ENCODE measurements at regions not wholly inside any gene's neighbourhood (a gene's known extent, or its start where the extent isn't known, plus 50 kb on each side); places are given as distances from the start of the nearest gene placed in this dataset.

DNA sequence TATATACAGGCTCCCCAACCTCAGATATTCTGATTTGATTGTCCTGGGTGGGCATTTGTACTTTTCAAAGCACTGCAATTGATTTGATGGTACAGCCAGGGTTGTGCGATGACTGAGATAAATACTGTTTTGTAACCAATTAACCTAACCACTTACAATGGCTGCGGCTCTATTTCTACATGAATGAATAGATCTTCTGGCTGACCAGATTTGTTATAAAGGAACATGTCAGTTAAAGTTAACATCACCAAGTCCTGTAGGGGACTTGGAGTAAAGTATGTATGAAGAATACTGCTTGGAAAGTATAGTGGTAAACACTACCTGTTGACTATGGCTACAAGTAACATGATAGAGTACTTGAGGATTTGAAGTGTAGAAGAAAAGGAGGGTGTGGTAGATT lies 369.2 kb upstream of the JAG1 start:
- ChIA-PET POLR2A (no interaction called here), CTCF (no interaction called here)
- Mint-ChIP-seq H3K36me3 (no peaks in the 10 kb centered on the region), H3K27me3 (ENCODE audit: low read depth) (no peaks in the 10 kb centered on the region), H3K27ac (no peak overlapping the region), H3K9me3 (no peaks in the 10 kb centered on the region), H3K4me3 (no peak overlapping the region), H3K4me1 (no peaks in the 10 kb centered on the region)
- TF ChIP-seq, protein P1, sequence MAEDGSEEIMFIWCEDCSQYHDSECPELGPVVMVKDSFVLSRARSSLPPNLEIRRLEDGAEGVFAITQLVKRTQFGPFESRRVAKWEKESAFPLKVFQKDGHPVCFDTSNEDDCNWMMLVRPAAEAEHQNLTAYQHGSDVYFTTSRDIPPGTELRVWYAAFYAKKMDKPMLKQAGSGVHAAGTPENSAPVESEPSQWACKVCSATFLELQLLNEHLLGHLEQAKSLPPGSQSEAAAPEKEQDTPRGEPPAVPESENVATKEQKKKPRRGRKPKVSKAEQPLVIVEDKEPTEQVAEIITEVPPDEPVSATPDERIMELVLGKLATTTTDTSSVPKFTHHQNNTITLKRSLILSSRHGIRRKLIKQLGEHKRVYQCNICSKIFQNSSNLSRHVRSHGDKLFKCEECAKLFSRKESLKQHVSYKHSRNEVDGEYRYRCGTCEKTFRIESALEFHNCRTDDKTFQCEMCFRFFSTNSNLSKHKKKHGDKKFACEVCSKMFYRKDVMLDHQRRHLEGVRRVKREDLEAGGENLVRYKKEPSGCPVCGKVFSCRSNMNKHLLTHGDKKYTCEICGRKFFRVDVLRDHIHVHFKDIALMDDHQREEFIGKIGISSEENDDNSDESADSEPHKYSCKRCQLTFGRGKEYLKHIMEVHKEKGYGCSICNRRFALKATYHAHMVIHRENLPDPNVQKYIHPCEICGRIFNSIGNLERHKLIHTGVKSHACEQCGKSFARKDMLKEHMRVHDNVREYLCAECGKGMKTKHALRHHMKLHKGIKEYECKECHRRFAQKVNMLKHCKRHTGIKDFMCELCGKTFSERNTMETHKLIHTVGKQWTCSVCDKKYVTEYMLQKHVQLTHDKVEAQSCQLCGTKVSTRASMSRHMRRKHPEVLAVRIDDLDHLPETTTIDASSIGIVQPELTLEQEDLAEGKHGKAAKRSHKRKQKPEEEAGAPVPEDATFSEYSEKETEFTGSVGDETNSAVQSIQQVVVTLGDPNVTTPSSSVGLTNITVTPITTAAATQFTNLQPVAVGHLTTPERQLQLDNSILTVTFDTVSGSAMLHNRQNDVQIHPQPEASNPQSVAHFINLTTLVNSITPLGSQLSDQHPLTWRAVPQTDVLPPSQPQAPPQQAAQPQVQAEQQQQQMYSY (CRISPR knock-in tag; IDR thresholded peaks at IDR 0.05), result no peak
- TF ChIP-seq, protein P2, sequence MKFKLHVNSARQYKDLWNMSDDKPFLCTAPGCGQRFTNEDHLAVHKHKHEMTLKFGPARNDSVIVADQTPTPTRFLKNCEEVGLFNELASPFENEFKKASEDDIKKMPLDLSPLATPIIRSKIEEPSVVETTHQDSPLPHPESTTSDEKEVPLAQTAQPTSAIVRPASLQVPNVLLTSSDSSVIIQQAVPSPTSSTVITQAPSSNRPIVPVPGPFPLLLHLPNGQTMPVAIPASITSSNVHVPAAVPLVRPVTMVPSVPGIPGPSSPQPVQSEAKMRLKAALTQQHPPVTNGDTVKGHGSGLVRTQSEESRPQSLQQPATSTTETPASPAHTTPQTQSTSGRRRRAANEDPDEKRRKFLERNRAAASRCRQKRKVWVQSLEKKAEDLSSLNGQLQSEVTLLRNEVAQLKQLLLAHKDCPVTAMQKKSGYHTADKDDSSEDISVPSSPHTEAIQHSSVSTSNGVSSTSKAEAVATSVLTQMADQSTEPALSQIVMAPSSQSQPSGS (CRISPR knock-in tag; IDR thresholded peaks at IDR 0.05; ENCODE audit: borderline replicate concordance, low read depth), result no peak
- TF ChIP-seq, protein P3, sequence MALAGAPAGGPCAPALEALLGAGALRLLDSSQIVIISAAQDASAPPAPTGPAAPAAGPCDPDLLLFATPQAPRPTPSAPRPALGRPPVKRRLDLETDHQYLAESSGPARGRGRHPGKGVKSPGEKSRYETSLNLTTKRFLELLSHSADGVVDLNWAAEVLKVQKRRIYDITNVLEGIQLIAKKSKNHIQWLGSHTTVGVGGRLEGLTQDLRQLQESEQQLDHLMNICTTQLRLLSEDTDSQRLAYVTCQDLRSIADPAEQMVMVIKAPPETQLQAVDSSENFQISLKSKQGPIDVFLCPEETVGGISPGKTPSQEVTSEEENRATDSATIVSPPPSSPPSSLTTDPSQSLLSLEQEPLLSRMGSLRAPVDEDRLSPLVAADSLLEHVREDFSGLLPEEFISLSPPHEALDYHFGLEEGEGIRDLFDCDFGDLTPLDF (CRISPR knock-in tag; IDR thresholded peaks at IDR 0.05), result no peak
- no peak for TF ChIP-seq NFATC4 (CRISPR knock-in tag; IDR thresholded peaks at IDR 0.05)
- no peak for TF ChIP-seq ZNF423 (CRISPR knock-in tag; IDR thresholded peaks at IDR 0.05)
- TF ChIP-seq CBFB (CRISPR knock-in tag; IDR thresholded peaks at IDR 0.05; ENCODE audit: low read depth), result no peak
- TF ChIP-seq NR3C1 (CRISPR knock-in tag; conservative IDR thresholded peaks at IDR 0.05; ENCODE audit: low read depth), result no peak
- TF ChIP-seq TEAD1 (CRISPR knock-in tag; IDR thresholded peaks at IDR 0.05), result no peak
- no peak for TF ChIP-seq NR1H2 (CRISPR knock-in tag; IDR thresholded peaks at IDR 0.05)
- no peak for TF ChIP-seq NR2C2 (CRISPR knock-in tag; IDR thresholded peaks at IDR 0.05)
- no peak for ATAC-seq
- DNase-seq (ENCODE audit: low spot score), result no peak

GRCh38 chr20:11044561-11044960 lies 370.8 kb upstream of the JAG1 start:
- TF ChIP-seq, protein P4, sequence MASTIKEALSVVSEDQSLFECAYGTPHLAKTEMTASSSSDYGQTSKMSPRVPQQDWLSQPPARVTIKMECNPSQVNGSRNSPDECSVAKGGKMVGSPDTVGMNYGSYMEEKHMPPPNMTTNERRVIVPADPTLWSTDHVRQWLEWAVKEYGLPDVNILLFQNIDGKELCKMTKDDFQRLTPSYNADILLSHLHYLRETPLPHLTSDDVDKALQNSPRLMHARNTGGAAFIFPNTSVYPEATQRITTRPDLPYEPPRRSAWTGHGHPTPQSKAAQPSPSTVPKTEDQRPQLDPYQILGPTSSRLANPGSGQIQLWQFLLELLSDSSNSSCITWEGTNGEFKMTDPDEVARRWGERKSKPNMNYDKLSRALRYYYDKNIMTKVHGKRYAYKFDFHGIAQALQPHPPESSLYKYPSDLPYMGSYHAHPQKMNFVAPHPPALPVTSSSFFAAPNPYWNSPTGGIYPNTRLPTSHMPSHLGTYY (CRISPR knock-in tag; IDR thresholded peaks at IDR 0.05), result no peak
- TF ChIP-seq MYBL2 (CRISPR knock-in tag; IDR thresholded peaks at IDR 0.05) (no peak), NFE2L1 (CRISPR knock-in tag; IDR thresholded peaks at IDR 0.05) (no peak), ZNF425 (CRISPR knock-in tag; conservative IDR thresholded peaks at IDR 0.05) (no peak), NR3C1 (CRISPR knock-in tag; conservative IDR thresholded peaks at IDR 0.05; ENCODE audit: low read depth) (no peak), JUN (CRISPR knock-in tag; IDR thresholded peaks at IDR 0.05) (no peak)
- TF ChIP-seq, protein P5, sequence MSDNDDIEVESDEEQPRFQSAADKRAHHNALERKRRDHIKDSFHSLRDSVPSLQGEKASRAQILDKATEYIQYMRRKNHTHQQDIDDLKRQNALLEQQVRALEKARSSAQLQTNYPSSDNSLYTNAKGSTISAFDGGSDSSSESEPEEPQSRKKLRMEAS (CRISPR knock-in tag; IDR thresholded peaks at IDR 0.05), result no peak
- TF ChIP-seq, protein P6, sequence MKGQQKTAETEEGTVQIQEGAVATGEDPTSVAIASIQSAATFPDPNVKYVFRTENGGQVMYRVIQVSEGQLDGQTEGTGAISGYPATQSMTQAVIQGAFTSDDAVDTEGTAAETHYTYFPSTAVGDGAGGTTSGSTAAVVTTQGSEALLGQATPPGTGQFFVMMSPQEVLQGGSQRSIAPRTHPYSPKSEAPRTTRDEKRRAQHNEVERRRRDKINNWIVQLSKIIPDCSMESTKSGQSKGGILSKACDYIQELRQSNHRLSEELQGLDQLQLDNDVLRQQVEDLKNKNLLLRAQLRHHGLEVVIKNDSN (CRISPR knock-in tag; IDR thresholded peaks at IDR 0.05), result no peak
- TF ChIP-seq, protein P7, sequence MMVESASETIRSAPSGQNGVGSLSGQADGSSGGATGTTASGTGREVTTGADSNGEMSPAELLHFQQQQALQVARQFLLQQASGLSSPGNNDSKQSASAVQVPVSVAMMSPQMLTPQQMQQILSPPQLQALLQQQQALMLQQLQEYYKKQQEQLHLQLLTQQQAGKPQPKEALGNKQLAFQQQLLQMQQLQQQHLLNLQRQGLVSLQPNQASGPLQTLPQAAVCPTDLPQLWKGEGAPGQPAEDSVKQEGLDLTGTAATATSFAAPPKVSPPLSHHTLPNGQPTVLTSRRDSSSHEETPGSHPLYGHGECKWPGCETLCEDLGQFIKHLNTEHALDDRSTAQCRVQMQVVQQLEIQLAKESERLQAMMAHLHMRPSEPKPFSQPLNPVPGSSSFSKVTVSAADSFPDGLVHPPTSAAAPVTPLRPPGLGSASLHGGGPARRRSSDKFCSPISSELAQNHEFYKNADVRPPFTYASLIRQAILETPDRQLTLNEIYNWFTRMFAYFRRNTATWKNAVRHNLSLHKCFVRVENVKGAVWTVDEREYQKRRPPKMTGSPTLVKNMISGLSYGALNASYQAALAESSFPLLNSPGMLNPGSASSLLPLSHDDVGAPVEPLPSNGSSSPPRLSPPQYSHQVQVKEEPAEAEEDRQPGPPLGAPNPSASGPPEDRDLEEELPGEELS (CRISPR knock-in tag; IDR thresholded peaks at IDR 0.05), result no peak
- TF ChIP-seq, protein P2 (CRISPR knock-in tag; IDR thresholded peaks at IDR 0.05; ENCODE audit: borderline replicate concordance, low read depth), result no peak
- no peaks in the 10 kb centered on the region for H3K27me3 Mint-ChIP-seq (ENCODE audit: low read depth)
- no peak for DNase-seq (ENCODE audit: low spot score)
- CTCF ChIA-PET, result no interaction called here
- H3K4me1 Mint-ChIP-seq, result no peaks in the 10 kb centered on the region
- H3K36me3 Mint-ChIP-seq, result no peaks in the 10 kb centered on the region
- H3K27ac Mint-ChIP-seq, result no peak overlapping the region
- no peaks in the 10 kb centered on the region for H3K9me3 Mint-ChIP-seq
- H3K4me3 Mint-ChIP-seq, result no peak overlapping the region
- POLR2A ChIA-PET, result no interaction called here
- ATAC-seq, result no peak
